GM12878 (cell line): ENCODE measurements at regions not wholly inside any gene's neighbourhood (a gene's known extent, or its start where the extent isn't known, plus 50 kb on each side); places are given as distances from the start of the nearest gene placed in this dataset.

Source experiments
- ATAC-seq: fragments of 200-7000 bp; cut with Tn5 transposase; 3 replicates; pipeline ENCODE4 v1.9.1; 2020; ENCODE audit warnings: mild to moderate bottlenecking, moderate library complexity
- BruUV-seq: library from RNA; stranded (reverse); fragments of 400-500 nt; replicated peaks from 2 replicates; lab custom pipeline; 2021; lab: Mats Ljungman, UMichigan
- CTCF ChIA-PET: fragments of 300-600 bp; sonication (Branson Sonifier 250); formaldehyde crosslinking; extraction: SDS; loops from one replicate; lab custom pipeline; 2021; ENCODE audit warnings: inconsistent platforms; lab: Yijun Ruan, JAX
- POLR2A ChIA-PET: fragments of 350-600 bp; formaldehyde crosslinking; extraction: SDS; loops from one replicate; lab custom pipeline; 2021; ENCODE audit warnings: inconsistent platforms; lab: Charles Lee
- RAD21 ChIA-PET: fragments of 300-600 bp; sonication (Branson Sonifier 250); formaldehyde crosslinking; loops from one replicate; lab custom pipeline; 2023; ENCODE audit warnings: antibody characterized with exemption; ENCODE audit not compliant: unreplicated experiment; lab: Charles Lee
- SMC1A ChIA-PET: fragments of 300-600 bp; sonication (Branson Sonifier 250); formaldehyde crosslinking; loops from one replicate; lab custom pipeline; 2023; ENCODE audit not compliant: unreplicated experiment, uncharacterized antibody; lab: Charles Lee
- DNase-seq: peaks from one replicate; pipeline ENCODE4 v3.0.0-alpha.2; 2011; ENCODE audit warnings: low read depth, low spot score
- FAIRE-seq: peaks from 3 replicates; lab custom pipeline; 2011; peaks lifted over from hg19 to GRCh38; lab: Jason Lieb, UNC
- H2AFZ ChIP-seq: 2 replicates; pipeline ENCODE4 v1.6.0; 2011; ENCODE audit warnings: low read depth, low read length, control low read depth; ENCODE audit not compliant: control insufficient read depth
- H3K27ac ChIP-seq: 2 replicates; pipeline ENCODE4 v1.5.1; 2011; ENCODE audit warnings: control low read depth; ENCODE audit not compliant: control insufficient read depth, insufficient read depth
- H3K27me3 ChIP-seq, 2 experiments: replicated peaks in 1 of 2; 2 replicates each; pipeline versions ENCODE4 v1.6.0 to v1.6.1; 2011; ENCODE audit warnings: low read length in 1 of 2; ENCODE audit not compliant: control insufficient read depth in 2 of 2, insufficient read depth in 2 of 2
- H3K36me3 ChIP-seq, 2 experiments: 2 replicates each; pipeline ENCODE4 v1.5.1; 2011; ENCODE audit warnings: low read length in 1 of 2; ENCODE audit not compliant: control insufficient read depth in 2 of 2, insufficient read depth in 2 of 2
- H3K4me1 ChIP-seq: 2 replicates; pipeline ENCODE4 v1.6.1; 2011; ENCODE audit warnings: mild to moderate bottlenecking, low read length, moderate library complexity, mixed read lengths; ENCODE audit not compliant: control insufficient read depth, insufficient read depth
- H3K4me2 ChIP-seq: 2 replicates; pipeline ENCODE4 v1.6.0; 2011; ENCODE audit warnings: control low read depth; ENCODE audit not compliant: control insufficient read depth, insufficient read depth
- H3K4me3 ChIP-seq: fragments of 200-600 bp; sonication (generic); 2 replicates; pipeline ENCODE4 v1.5.1; 2016
- H3K79me2 ChIP-seq: 2 replicates; pipeline ENCODE4 v1.6.0; 2011; ENCODE audit warnings: low read length; ENCODE audit not compliant: control insufficient read depth, insufficient read depth
- H3K9ac ChIP-seq: 2 replicates; pipeline ENCODE4 v1.8.0; 2011; ENCODE audit warnings: low read length, control low read depth, mixed read lengths; ENCODE audit not compliant: control insufficient read depth, insufficient read depth
- H3K9me3 ChIP-seq: replicated peaks from 3 replicates; pipeline ENCODE4 v1.5.1; 2011; ENCODE audit warnings: mild to moderate bottlenecking, low read length; ENCODE audit not compliant: control insufficient read depth, insufficient read depth
- H4K20me1 ChIP-seq: 2 replicates; pipeline ENCODE4 v1.6.0; 2011; ENCODE audit not compliant: control insufficient read depth, insufficient read depth
- CHD4 ChIP-seq: fragments of 200-600 bp; sonication (generic); IDR thresholded peaks from 2 replicates; pipeline ENCODE4 v1.6.1; 2016; ENCODE audit warnings: mild to moderate bottlenecking
- ETV6 ChIP-seq, 2 experiments: fragments of 450-650 bp in 1 of 2; IDR thresholded peaks in 1 of 2; conservative IDR thresholded peaks in 1 of 2; 2 replicates each; pipeline ENCODE4 v1.6.1; 2014; ENCODE audit warnings: antibody characterized with exemption in 1 of 2, borderline replicate concordance in 1 of 2, low read depth in 1 of 2, mild to moderate bottlenecking in 1 of 2, moderate library complexity in 1 of 2
- IKZF2 ChIP-seq, 2 experiments: fragments of 450-650 bp; IDR thresholded peaks; 2 replicates each; pipeline ENCODE4 v1.6.1; 2017; ENCODE audit warnings: mild to moderate bottlenecking in 2 of 2, moderate library complexity in 2 of 2
- NR2C1 ChIP-seq: fragments of 450-650 bp; IDR thresholded peaks from 2 replicates; pipeline ENCODE4 v1.6.1; 2017; ENCODE audit warnings: antibody characterized with exemption, mild to moderate bottlenecking, moderate library complexity
- POLR2AphosphoS5 ChIP-seq: IDR thresholded peaks from 2 replicates; pipeline ENCODE4 v1.6.1; 2011; ENCODE audit warnings: mild to moderate bottlenecking, low read length, inconsistent platforms
- RELA ChIP-seq: fragments of 450-650 bp; IDR thresholded peaks from 2 replicates; pipeline ENCODE4 v1.8.0; 2014; ENCODE audit warnings: borderline replicate concordance; ENCODE audit not compliant: partially characterized antibody
- SREBF2 ChIP-seq: IDR thresholded peaks from 2 replicates; pipeline ENCODE4 v1.6.1; 2012; ENCODE audit warnings: mild to moderate bottlenecking, low read length
- STAT3 ChIP-seq: IDR thresholded peaks from 2 replicates; pipeline ENCODE4 v1.6.1; 2011; ENCODE audit warnings: low read depth, low read length, improper control_type of control experiment
- WGBS: methylation state at CpG from one replicate; pipeline ENCODE4 v1.1.6; 2016; ENCODE audit warnings: low lambda C conversion rate; ENCODE audit not compliant: insufficient replicate concordance, insufficient coverage; ENCODE audit errors: missing lambda C conversion rate; 5-methylcytosine and 5-hydroxymethylcytosine counted together
- in situ Hi-C: fragments of 300-500 bp; cut with MboI; formaldehyde crosslinking; loops from 9 replicates; pipeline ENCODE4 v1.14.3; 2018; ENCODE audit warnings: mixed read lengths
- intact Hi-C: fragments of 100-400 bp; cut with micrococcal nuclease; formaldehyde crosslinking; loops from one replicate; pipeline ENCODE4 v1.14.2; 2022; ENCODE audit not compliant: unreplicated experiment
- TF ChIP-seq, protein P1 (sequence below): fragments of 450-650 bp; IDR thresholded peaks from 2 replicates; pipeline ENCODE4 v1.6.1; 2017; ENCODE audit warnings: mild to moderate bottlenecking, moderate library complexity

DNA sequence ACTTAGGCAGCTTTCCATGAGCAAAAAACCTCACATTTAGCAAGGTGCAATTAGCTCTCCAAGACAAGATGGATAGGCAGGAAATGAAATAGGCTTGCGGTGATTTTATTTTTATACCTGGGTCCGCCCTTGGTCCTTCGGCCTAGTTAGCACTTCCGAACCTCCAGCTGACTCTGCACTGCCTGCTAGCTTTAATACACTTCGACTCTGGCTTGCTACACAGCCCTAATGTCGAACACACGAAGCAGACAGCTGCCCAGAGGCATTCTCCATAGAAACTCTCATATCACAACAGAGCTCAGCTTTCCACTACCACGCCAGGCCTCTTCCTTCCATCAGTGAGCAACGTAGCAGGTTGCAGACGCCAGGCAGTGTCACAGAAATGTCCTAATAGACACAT is 688.0 kb downstream of the VRK1 start:
- no peak for DNase-seq
- SMC1A ChIA-PET = interaction anchor here (0.6 to 1.6 kb wide), 5 partner anchors 23 to 154 kb away, joined by 3 to 5 read pairs (median 3); no protein-coding TSS in a partner anchor
- H3K27me3 ChIP-seq = no peaks in the 10 kb centered on the region
- in situ Hi-C loops = no loop called here
- FAIRE-seq = no peak
- no peak overlapping the region for H3K9ac ChIP-seq
- TF ChIP-seq RELA (no peak), POLR2AphosphoS5 (no peak), SREBF2 (no peak), IKZF2 (IDR thresholded peaks at IDR 0.05) (no peak), CHD4 (no peak), ETV6 (conservative IDR thresholded peaks at IDR 0.05 in 1 of 2, IDR thresholded peaks at IDR 0.05 in 1 of 2; ENCODE audit: borderline replicate concordance in 1 of 2, low read depth in 1 of 2) (no peak), STAT3 (no peak), NR2C1 (no peak)
- TF ChIP-seq, protein P1, sequence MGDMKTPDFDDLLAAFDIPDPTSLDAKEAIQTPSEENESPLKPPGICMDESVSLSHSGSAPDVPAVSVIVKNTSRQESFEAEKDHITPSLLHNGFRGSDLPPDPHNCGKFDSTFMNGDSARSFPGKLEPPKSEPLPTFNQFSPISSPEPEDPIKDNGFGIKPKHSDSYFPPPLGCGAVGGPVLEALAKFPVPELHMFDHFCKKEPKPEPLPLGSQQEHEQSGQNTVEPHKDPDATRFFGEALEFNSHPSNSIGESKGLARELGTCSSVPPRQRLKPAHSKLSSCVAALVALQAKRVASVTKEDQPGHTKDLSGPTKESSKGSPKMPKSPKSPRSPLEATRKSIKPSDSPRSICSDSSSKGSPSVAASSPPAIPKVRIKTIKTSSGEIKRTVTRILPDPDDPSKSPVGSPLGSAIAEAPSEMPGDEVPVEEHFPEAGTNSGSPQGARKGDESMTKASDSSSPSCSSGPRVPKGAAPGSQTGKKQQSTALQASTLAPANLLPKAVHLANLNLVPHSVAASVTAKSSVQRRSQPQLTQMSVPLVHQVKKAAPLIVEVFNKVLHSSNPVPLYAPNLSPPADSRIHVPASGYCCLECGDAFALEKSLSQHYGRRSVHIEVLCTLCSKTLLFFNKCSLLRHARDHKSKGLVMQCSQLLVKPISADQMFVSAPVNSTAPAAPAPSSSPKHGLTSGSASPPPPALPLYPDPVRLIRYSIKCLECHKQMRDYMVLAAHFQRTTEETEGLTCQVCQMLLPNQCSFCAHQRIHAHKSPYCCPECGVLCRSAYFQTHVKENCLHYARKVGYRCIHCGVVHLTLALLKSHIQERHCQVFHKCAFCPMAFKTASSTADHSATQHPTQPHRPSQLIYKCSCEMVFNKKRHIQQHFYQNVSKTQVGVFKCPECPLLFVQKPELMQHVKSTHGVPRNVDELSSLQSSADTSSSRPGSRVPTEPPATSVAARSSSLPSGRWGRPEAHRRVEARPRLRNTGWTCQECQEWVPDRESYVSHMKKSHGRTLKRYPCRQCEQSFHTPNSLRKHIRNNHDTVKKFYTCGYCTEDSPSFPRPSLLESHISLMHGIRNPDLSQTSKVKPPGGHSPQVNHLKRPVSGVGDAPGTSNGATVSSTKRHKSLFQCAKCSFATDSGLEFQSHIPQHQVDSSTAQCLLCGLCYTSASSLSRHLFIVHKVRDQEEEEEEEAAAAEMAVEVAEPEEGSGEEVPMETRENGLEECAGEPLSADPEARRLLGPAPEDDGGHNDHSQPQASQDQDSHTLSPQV = no peak
- no peak overlapping the region for H3K27ac ChIP-seq
- no peaks in the 10 kb centered on the region for H3K79me2 ChIP-seq
- RAD21 ChIA-PET = no interaction called here
- CTCF ChIA-PET = no interaction called here
- H3K36me3 ChIP-seq = no peaks in the 10 kb centered on the region
- BruUV-seq = no TSS peak
- H3K4me2 ChIP-seq = no peak overlapping the region
- no peaks in the 10 kb centered on the region for H4K20me1 ChIP-seq
- H3K4me1 ChIP-seq = no peaks in the 10 kb centered on the region
- POLR2A ChIA-PET = no interaction called here
- 16% methylated on average over 10 of the region's 10 CpGs for WGBS
- intact Hi-C loops = no loop called here
- 0 out of 2 replicates have a peak overlapping the region, but pooled peaks have one; percentile 4 for H2AFZ ChIP-seq
- no peak for ATAC-seq
- no peak overlapping the region for H3K4me3 ChIP-seq
- no peaks in the 10 kb centered on the region; the same call in 2 of the 3 replicates for H3K9me3 ChIP-seq
